ENCODE measurements at regions not wholly inside any gene's neighbourhood (a gene's known extent, or its start where the extent isn't known, plus 50 kb on each side); places are given as distances from the start of the nearest gene placed in this dataset.

DNA sequence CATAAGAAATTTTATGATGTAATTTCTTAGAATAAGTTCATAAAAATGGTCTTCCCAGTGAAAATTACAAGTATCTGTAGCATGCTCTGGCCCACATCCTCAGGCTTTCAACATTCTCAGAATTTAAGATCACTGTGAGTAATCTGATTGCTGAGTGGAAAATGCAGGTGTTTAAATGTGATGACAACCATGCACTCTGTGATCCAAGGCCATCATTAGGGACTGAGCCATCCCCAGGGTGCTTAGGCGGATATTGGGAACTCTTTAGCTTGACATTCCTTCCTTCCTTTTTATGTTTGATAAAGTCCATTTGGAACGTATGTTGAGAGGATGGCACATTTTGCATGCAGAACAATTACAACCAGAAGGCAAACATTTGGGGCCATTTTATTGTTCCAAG lies 95.5 kb downstream of the ARL4C start:
- DNase-seq (ENCODE audit: low read depth) = no peak
- TF ChIP-seq, protein P1, sequence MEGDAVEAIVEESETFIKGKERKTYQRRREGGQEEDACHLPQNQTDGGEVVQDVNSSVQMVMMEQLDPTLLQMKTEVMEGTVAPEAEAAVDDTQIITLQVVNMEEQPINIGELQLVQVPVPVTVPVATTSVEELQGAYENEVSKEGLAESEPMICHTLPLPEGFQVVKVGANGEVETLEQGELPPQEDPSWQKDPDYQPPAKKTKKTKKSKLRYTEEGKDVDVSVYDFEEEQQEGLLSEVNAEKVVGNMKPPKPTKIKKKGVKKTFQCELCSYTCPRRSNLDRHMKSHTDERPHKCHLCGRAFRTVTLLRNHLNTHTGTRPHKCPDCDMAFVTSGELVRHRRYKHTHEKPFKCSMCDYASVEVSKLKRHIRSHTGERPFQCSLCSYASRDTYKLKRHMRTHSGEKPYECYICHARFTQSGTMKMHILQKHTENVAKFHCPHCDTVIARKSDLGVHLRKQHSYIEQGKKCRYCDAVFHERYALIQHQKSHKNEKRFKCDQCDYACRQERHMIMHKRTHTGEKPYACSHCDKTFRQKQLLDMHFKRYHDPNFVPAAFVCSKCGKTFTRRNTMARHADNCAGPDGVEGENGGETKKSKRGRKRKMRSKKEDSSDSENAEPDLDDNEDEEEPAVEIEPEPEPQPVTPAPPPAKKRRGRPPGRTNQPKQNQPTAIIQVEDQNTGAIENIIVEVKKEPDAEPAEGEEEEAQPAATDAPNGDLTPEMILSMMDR (IDR thresholded peaks at IDR 0.05; ENCODE audit: insufficient read depth, low read depth, low read length, missing control alignments) = no peak
- no peak overlapping the region for H3K4me3 ChIP-seq (ENCODE audit: low read depth, low read length)

DNA sequence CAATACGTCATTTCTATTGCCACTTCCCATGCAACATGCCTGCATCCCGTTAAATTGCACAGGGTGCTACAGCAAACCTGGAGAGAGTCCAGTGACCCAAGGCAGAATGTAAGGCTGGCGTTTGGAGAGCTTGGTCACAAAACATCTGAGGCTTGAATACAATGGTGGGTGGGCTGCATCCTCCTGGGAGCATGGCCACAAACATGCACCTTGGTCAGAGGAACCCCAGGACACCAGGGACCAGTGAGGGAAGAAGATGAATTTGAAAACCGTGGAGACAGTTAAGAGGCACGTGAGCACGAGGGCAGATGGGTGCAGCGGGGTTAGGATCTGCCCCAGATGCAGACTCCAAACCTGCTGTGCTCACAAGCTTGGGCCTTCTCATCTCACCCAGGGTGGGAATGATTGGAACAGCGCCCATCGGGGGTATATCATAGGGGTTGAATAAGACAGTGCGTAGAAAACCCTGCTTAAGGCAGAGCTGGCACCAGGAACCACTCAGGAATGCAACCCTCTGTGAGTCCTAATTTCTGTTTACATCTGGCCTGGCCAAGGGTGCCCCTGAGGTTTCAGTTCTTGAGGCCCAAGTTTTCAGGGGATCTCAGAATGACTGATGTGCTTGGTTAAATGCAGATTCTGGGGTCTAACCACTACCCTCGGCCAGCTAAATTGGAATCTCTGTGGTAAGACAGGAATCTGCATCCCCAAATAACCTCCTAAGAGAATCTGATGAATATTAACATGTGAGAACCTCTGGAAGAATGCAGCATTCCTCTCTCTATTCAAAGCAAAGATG lies 97.2 kb downstream of the ARL4C start:
- DNase-seq (ENCODE audit: low read depth) = peak; percentile 17
- TF ChIP-seq, protein P1 (IDR thresholded peaks at IDR 0.05; ENCODE audit: insufficient read depth, low read depth, low read length, missing control alignments) = no peak
- H3K4me3 ChIP-seq (ENCODE audit: low read depth, low read length) = no peak overlapping the region

DNA sequence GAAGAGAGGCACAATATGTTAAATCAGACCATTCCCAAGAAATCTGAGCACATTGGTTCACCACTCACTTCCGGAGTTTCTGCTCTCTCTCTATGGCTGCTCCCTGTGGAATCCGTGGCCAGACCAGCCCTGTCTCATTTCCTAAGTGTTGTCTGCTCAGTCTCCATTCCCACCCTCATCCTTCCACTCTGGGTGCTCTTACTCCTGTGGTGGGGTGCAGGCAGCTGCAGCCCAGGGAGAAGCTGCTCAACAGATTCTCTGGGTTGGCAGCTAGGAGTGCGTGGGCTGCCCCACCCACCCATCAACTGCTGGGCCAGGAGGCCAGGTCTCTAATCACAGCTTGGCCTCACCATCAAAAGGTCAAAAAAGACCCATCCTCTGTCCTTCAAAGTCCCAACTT lies 98.3 kb downstream of the ARL4C start:
- H3K4me3 ChIP-seq (ENCODE audit: low read depth, low read length) = no peak overlapping the region
- TF ChIP-seq, protein P1 (IDR thresholded peaks at IDR 0.05; ENCODE audit: insufficient read depth, low read depth, low read length, missing control alignments) = no peak
- DNase-seq (ENCODE audit: low read depth) = no peak

DNA sequence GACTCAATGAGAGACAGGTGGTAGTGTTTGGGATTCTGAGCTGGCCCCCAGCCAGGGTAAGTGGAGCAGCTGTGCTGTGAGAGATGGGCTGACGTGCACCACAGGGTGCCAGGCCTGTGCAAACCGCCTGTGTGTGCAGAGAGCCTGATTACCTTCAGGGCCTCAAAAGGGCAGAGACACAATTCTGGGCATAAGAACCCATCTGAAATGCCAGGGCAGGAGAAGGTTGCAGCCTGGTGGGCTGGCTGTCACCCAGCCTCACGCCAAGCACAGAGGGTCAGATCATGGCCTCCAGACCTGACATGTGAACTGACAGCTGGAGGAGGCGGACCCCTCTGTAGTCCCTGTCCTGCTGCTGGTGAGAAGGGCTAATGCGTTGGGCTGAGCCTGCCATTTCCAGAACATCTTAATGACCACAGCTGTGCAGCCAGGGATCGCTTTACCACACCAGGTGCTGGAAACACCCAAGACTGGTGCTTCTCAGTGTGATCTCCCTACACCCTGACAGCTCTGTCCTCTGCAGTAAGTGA lies 100.9 kb downstream of the ARL4C start:
- TF ChIP-seq, protein P1 (IDR thresholded peaks at IDR 0.05; ENCODE audit: insufficient read depth, low read depth, low read length, missing control alignments) = no peak
- no peak overlapping the region for H3K4me3 ChIP-seq (ENCODE audit: low read depth, low read length)
- no peak for DNase-seq (ENCODE audit: low read depth)

DNA sequence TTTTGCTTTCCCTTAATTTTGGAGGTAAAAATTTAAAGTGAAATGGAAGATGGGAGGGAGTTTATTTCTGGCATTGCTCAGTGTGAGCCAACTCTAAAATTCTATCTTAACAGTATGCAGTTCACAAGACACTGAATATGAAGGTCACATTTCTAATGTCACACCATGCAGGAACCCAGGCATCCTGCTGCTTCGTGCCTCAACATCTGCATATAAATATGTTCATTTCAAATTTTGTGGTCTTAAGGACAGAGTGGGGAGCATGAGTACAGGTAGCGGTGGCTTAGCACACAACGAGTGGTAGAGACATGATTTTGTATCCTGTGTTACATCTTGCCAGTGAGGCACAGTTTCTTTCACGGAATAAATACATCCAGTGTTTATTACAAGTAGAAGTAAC lies 102.4 kb downstream of the ARL4C start:
- H3K4me3 ChIP-seq (ENCODE audit: low read depth, low read length) = no peak overlapping the region
- no peak for DNase-seq (ENCODE audit: low read depth)
- TF ChIP-seq, protein P1 (IDR thresholded peaks at IDR 0.05; ENCODE audit: insufficient read depth, low read depth, low read length, missing control alignments) = no peak

DNA sequence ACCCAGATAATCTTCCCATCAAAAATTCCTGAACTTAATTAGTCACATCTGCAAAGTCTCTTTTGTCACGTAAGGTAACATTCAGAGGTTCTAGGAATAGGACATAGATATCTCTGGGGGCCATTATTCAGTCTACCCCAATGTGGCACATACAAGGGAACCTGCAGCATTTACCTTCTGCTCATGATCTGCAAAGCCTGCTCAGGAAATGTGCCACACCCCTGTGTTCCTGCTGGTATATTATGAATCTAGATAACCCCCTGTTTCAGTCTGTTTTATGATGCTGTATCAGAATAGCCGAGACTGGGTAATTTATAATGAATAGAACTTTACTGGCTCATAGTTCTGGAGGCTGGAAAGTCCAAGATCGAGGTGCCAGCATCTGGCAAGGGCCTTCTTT lies 103.5 kb downstream of the ARL4C start:
- TF ChIP-seq, protein P1 (IDR thresholded peaks at IDR 0.05; ENCODE audit: insufficient read depth, low read depth, low read length, missing control alignments) = no peak
- no peak for DNase-seq (ENCODE audit: low read depth)
- H3K4me3 ChIP-seq (ENCODE audit: low read depth, low read length) = no peak overlapping the region

Data from GM12865 (cell line).